Bronchial epithelial cell (primary cell): ENCODE measurements at regions not wholly inside any gene's neighbourhood (a gene's known extent, or its start where the extent isn't known, plus 50 kb on each side); places are given as distances from the start of the nearest gene placed in this dataset.

ENCODE experiments used
- DNase-seq: peaks from one replicate; pipeline ENCODE4 v3.0.0-alpha.2; 2010; ENCODE audit warnings: low read depth
- FAIRE-seq: peaks from 2 replicates; lab custom pipeline; 2011; peaks lifted over from hg19 to GRCh38; lab: Jason Lieb, UNC
- H3K27me3 ChIP-seq: 2 replicates; pipeline ENCODE4 v1.5.1; 2011; ENCODE audit warnings: low read length; ENCODE audit not compliant: control insufficient read depth, insufficient read depth
- H3K36me3 ChIP-seq: 2 replicates; pipeline ENCODE4 v1.5.1; 2011; ENCODE audit warnings: low read length; ENCODE audit not compliant: control insufficient read depth, insufficient read depth
- H3K4me3 ChIP-seq: 2 replicates; pipeline ENCODE4 v1.5.1; 2011; ENCODE audit warnings: mild to moderate bottlenecking, low read depth, low read length, control low read depth
- CTCF ChIP-seq: IDR thresholded peaks from 2 replicates; pipeline ENCODE4 v1.5.1; 2011; ENCODE audit warnings: mild to moderate bottlenecking, moderate library complexity, low read length, control low read depth, inconsistent platforms; ENCODE audit not compliant: insufficient read depth, severe bottlenecking

GRCh38 chr5:121399879-121400278 lies 451.8 kb upstream of the FTMT start:
- H3K4me3 ChIP-seq: no peak overlapping the region
- no peak for FAIRE-seq
- H3K27me3 ChIP-seq: no peaks in the 10 kb centered on the region
- no peak for TF ChIP-seq CTCF
- H3K36me3 ChIP-seq: no peaks in the 10 kb centered on the region
- DNase-seq: no peak

GRCh38 chr5:121408778-121409177 lies 442.9 kb upstream of the FTMT start:
- no peak for TF ChIP-seq CTCF
- H3K4me3 ChIP-seq: no peak overlapping the region
- FAIRE-seq: no peak
- DNase-seq: no peak
- no peaks in the 10 kb centered on the region for H3K27me3 ChIP-seq
- no peaks in the 10 kb centered on the region for H3K36me3 ChIP-seq

GRCh38 chr5:121415270-121415669 lies 436.4 kb upstream of the FTMT start:
- DNase-seq: no peak
- no peak for FAIRE-seq
- H3K36me3 ChIP-seq: no peaks in the 10 kb centered on the region
- no peaks in the 10 kb centered on the region for H3K27me3 ChIP-seq
- no peak for TF ChIP-seq CTCF
- no peak overlapping the region for H3K4me3 ChIP-seq

GRCh38 chr5:121421646-121422045 lies 430.0 kb upstream of the FTMT start:
- no peak for FAIRE-seq
- no peak for TF ChIP-seq CTCF
- no peaks in the 10 kb centered on the region for H3K27me3 ChIP-seq
- H3K36me3 ChIP-seq: no peaks in the 10 kb centered on the region
- H3K4me3 ChIP-seq: no peak overlapping the region
- no peak for DNase-seq

- H3K4me3 ChIP-seq: no peak overlapping the region
- DNase-seq (no peak), FAIRE-seq (no peak)
- H3K36me3 ChIP-seq: no peaks in the 10 kb centered on the region
- TF ChIP-seq CTCF: no peak
- no peaks in the 10 kb centered on the region for H3K27me3 ChIP-seq
Measured at GRCh38 chr5:121424976-121425375, 426.7 kb upstream of the FTMT start.

- no peak for TF ChIP-seq CTCF
- H3K4me3 ChIP-seq: no peak overlapping the region
- no peaks in the 10 kb centered on the region for H3K36me3 ChIP-seq
- H3K27me3 ChIP-seq: no peaks in the 10 kb centered on the region
- no peak for FAIRE-seq
- no peak for DNase-seq
Measured at GRCh38 chr5:121426153-121426552, 425.5 kb upstream of the FTMT start.
